ENCODE measurements at regions not wholly inside any gene's neighbourhood (a gene's known extent, or its start where the extent isn't known, plus 50 kb on each side); places are given as distances from the start of the nearest gene placed in this dataset.

- Mint-ChIP-seq H3K27ac (no peak overlapping the region), H3K4me3 (no peak overlapping the region), H3K36me3 (no peaks in the 10 kb centered on the region), H3K9me3 (no peaks in the 10 kb centered on the region), H3K4me1 (no peaks in the 10 kb centered on the region)
- ATAC-seq (no peak), DNase-seq (ENCODE audit: low spot score in 2 of 2) (no peak)
Measured at GRCh38 chr9:86516564-86516963, 162.4 kb upstream of the TUT7 start.

GRCh38 chr9:86515221-86515620 lies 161.0 kb upstream of the TUT7 start:
- Mint-ChIP-seq H3K27ac (no peak overlapping the region), H3K9me3 (no peaks in the 10 kb centered on the region), H3K4me1 (no peaks in the 10 kb centered on the region), H3K4me3 (no peak overlapping the region), H3K36me3 (no peaks in the 10 kb centered on the region)
- DNase-seq (ENCODE audit: low spot score in 2 of 2) (no peak), ATAC-seq (no peak)

- no peak for ATAC-seq
- no peak for DNase-seq (ENCODE audit: low spot score in 2 of 2)
- Mint-ChIP-seq H3K4me1 (no peaks in the 10 kb centered on the region), H3K9me3 (no peaks in the 10 kb centered on the region), H3K4me3 (no peak overlapping the region), H3K36me3 (no peaks in the 10 kb centered on the region), H3K27ac (no peak overlapping the region)
Measured at GRCh38 chr9:86513429-86513828, 159.2 kb upstream of the TUT7 start.

- DNase-seq (ENCODE audit: low spot score in 2 of 2) = no peak
- no peaks in the 10 kb centered on the region for H3K4me1 Mint-ChIP-seq
- H3K9me3 Mint-ChIP-seq = no peaks in the 10 kb centered on the region
- H3K4me3 Mint-ChIP-seq = no peak overlapping the region
- H3K36me3 Mint-ChIP-seq = no peaks in the 10 kb centered on the region
- no peak for ATAC-seq
- H3K27ac Mint-ChIP-seq = no peak overlapping the region
Measured at GRCh38 chr9:86512929-86513328, 158.7 kb upstream of the TUT7 start.

DNA sequence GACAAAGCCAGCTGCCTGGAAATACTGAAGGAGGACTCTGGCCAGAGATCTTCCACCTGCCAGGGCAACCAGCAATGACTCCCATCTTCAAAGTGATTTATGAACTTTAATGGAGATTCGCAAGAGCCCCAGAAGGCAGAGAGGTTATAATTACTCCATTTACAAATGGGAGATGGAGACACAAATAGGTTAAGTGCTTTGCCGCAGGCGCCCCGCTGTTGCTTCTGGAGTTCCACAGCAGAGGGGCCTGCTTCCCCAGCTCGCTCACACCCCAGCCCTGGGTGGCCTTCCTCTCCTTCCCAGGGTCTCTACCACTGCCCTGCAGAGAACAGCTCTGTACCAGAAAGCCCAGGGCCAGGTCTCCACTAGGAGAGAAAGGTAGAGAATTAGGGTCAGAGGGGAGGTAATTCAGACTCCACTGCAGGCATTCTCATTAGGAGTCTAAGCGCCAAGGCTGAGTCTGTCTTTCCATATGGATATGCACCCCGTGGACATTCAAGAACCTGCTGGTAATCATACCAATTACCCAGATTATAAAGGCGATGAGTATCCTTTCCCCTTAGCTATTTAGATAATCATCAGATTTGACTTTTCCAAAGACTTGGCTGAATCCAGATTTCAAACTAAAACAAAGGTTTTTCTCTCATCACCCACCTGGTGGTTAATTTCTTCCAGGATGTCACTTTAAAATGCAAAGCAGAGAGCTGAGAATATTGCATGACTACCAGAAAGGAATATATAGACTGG lies 157.6 kb upstream of the TUT7 start:
- Mint-ChIP-seq H3K36me3 (no peaks in the 10 kb centered on the region), H3K4me1 (no peaks in the 10 kb centered on the region), H3K4me3 (no peak overlapping the region), H3K9me3 (no peaks in the 10 kb centered on the region), H3K27ac (no peak overlapping the region)
- DNase-seq (ENCODE audit: low spot score in 2 of 2) = no peak
- peak; percentile 34 for ATAC-seq

DNA sequence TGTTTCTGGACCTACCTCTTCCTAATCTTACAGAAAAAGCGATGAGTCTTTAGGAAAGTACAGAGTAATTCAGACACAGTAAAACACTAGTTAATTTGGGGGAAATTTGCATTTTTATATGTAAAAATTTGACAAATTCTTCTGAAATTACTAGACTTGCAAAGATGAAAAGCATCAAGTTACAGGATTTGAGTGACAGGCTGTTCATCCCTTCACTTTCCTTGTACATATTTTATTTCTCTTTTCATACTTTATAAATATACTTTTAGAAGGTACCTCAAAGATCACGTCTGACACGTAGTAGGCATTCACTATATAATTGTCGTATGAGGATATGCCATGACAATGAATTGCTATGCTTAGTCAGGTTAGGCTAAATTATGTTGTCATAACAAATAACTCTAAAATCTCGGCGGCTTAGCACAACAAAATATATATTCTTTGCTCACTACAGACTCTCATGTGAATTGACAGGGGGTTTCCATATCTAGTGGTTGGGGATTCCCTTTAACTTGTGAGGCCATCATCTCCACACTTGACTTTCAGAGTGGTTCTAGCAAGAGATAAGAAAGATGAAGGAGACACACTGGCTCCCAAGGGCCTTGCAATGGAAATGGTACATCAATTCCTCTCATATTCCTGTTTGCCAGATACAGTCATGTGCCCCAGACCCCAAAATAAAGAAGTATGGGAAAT lies 154.1 kb upstream of the TUT7 start:
- Mint-ChIP-seq H3K4me3 (no peak overlapping the region), H3K36me3 (no peaks in the 10 kb centered on the region), H3K4me1 (no peaks in the 10 kb centered on the region), H3K27ac (no peak overlapping the region), H3K9me3 (no peaks in the 10 kb centered on the region)
- ATAC-seq (no peak), DNase-seq (ENCODE audit: low spot score in 2 of 2) (no peak)

DNA sequence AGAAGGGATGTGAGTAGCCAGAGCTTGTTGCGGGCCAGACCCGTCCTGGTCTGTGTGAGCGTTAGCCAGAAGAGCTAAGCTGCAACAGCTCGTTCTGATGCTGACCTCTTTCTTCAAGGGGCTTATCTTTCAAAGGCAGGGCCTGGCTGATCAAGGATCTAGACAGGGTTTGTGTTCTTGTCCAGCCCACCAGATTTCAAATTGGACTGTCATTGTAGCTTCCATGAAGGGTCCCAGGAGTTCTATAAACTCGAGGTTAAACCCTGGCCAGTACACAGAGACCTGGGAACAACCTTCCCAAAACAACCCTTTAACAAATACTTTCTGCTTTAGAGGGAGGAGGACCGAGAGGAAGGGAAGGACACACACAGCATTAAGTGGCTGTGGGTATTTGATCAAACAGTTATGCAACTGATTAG lies 153.0 kb upstream of the TUT7 start:
- no peak for DNase-seq (ENCODE audit: low spot score in 2 of 2)
- Mint-ChIP-seq H3K36me3 (no peaks in the 10 kb centered on the region), H3K4me1 (no peaks in the 10 kb centered on the region), H3K27ac (no peak overlapping the region), H3K4me3 (no peak overlapping the region), H3K9me3 (no peaks in the 10 kb centered on the region)
- ATAC-seq = no peak

DNA sequence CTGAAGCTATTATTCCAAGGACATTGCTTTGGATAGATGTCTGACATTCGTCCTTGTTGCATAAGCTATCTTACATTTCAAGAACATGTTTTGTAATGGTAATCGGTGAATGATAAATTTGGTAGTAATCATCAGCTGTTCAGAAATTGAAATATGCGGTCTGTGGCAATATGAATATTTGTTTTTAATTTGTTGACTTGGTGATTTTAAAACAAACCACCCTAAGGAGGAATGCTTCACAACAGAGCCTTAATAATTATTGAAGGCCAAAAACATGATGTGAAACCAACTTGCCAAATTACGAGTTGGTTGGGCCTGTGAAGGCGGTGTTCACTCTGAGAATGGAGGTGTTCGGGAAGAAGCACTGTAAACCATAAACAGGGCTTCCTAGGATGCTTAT lies 149.7 kb upstream of the TUT7 start:
- H3K4me1 Mint-ChIP-seq = no peaks in the 10 kb centered on the region
- no peaks in the 10 kb centered on the region for H3K36me3 Mint-ChIP-seq
- H3K4me3 Mint-ChIP-seq = no peak overlapping the region
- no peaks in the 10 kb centered on the region for H3K9me3 Mint-ChIP-seq
- no peak for ATAC-seq
- no peak overlapping the region for H3K27ac Mint-ChIP-seq
- DNase-seq (ENCODE audit: low spot score in 2 of 2) = no peak

- Mint-ChIP-seq H3K27ac (no peak overlapping the region), H3K4me3 (no peak overlapping the region), H3K36me3 (no peaks in the 10 kb centered on the region), H3K4me1 (no peaks in the 10 kb centered on the region), H3K9me3 (no peaks in the 10 kb centered on the region)
- ATAC-seq (no peak), DNase-seq (ENCODE audit: low spot score in 2 of 2) (no peak)
Measured at GRCh38 chr9:86503314-86503713, 149.1 kb upstream of the TUT7 start.

DNA sequence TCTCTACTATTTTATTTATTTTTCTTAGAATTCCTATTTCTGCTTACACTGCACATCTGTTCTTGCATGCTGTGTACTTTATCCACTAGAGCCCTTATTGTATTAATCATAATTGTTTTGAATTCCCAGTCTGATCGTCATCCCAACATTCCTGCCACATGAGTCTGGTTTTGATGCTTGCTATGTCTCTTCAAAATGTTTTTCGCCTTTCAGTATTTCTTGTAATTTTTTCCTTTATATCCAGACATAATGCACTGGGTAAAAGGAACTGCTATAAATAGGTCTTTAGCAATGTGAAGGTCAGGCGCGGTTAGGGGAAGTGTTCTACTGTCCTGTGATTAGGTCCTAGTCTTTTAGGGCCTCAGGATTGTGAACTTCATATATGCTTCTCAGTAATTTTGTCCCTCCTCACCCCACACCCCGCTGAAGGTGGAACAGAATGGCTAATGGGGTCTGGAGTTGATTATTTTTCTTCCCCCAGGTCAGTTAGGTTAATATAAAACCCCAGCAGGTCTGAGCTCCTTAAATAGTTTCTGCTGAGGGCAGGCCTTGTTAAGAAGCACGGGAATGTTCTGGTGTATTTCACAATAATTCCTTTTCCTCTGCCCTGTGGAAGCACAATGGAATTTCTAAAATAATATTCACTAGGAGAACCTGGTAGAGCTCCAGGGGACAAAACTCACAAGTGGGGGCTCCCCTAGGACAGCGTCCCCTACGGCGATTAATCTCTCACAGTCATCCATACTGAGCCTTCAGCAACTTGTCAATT lies 146.6 kb upstream of the TUT7 start:
- H3K27ac Mint-ChIP-seq = no peak overlapping the region
- H3K9me3 Mint-ChIP-seq = no peaks in the 10 kb centered on the region
- ATAC-seq = no peak
- H3K36me3 Mint-ChIP-seq = no peaks in the 10 kb centered on the region
- H3K4me3 Mint-ChIP-seq = no peak overlapping the region
- H3K4me1 Mint-ChIP-seq = no peaks in the 10 kb centered on the region
- DNase-seq (ENCODE audit: low spot score in 2 of 2) = no peak

- H3K36me3 Mint-ChIP-seq = no peaks in the 10 kb centered on the region
- no peaks in the 10 kb centered on the region for H3K9me3 Mint-ChIP-seq
- no peak overlapping the region for H3K27ac Mint-ChIP-seq
- H3K4me1 Mint-ChIP-seq = no peaks in the 10 kb centered on the region
- no peak overlapping the region for H3K4me3 Mint-ChIP-seq
- no peak for ATAC-seq
- no peak for DNase-seq (ENCODE audit: low spot score in 2 of 2)
Measured at GRCh38 chr9:86500031-86500430, 145.8 kb upstream of the TUT7 start.

GRCh38 chr9:86494644-86495111 lies 140.5 kb upstream of the TUT7 start:
- H3K4me1 Mint-ChIP-seq = no peaks in the 10 kb centered on the region
- no peaks in the 10 kb centered on the region for H3K9me3 Mint-ChIP-seq
- H3K27ac Mint-ChIP-seq = no peak overlapping the region
- no peak overlapping the region for H3K4me3 Mint-ChIP-seq
- ATAC-seq = no peak
- no peaks in the 10 kb centered on the region for H3K36me3 Mint-ChIP-seq
- no peak for DNase-seq (ENCODE audit: low spot score in 2 of 2)

DNA sequence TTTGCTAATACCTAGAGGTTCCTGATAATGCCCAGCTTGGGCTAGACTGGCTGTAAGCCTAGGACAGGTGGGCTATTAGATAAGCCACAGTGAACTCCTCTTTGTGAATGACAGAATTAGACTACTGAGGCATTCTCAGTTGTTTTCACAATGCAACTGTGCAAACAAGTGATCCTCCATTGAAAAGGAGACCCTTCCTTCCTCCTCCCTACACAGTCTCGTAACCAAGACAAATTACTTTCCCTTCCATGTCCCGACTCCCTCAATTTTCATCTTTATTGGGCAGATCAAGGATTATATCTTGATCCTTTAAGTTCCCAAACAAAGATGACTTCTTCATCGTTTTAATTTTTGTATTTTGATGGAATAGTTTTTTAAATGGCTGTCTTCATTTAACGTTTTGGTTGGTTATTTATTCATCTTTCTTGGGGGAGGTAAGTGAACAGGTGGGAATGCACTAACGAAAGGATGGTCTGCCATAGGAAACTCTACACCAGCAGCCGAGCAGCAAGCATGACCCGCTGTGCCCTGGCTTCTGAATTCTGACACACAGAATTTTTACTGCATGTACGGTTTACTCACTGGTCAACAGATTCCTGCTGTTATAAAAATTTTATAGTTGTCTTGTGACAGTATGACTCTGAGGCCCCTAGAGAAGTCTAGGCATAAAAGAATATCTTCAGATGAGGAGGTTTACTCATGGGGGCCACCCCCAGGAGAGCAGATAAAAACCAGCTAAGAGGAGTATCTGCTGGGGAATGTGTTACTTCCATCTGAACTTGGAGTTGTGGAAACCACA lies 137.5 kb upstream of the TUT7 start:
- ATAC-seq (peak; percentile 39), DNase-seq (ENCODE audit: low spot score in 2 of 2) (no peak)
- Mint-ChIP-seq H3K27ac (no peak overlapping the region), H3K36me3 (no peaks in the 10 kb centered on the region), H3K9me3 (no peaks in the 10 kb centered on the region), H3K4me1 (no peaks in the 10 kb centered on the region), H3K4me3 (no peak overlapping the region)

DNA sequence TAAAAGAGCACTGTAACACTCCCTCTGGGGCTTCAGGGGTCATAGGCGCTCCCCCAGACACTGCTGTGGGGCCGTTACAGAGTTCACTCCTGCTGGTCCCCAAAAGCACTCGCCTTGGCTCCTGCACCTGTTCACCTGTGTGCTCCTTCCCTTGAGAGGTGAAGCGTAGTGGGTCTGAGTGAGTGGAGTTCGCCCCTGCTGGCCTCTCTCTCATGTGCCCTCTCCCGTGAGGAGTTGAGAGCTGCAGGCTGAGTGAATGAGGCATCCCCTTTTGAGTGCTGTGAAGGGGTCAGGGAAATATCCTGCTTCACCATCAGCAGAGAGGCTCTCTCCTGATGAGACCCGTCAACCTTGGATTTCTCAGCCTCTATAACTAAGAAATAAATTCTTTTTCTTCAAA lies 134.6 kb upstream of the TUT7 start:
- Mint-ChIP-seq H3K27ac (no peak overlapping the region), H3K4me3 (no peak overlapping the region), H3K4me1 (peaks cover 6% of the 10 kb centered on the region), H3K9me3 (no peaks in the 10 kb centered on the region), H3K36me3 (no peaks in the 10 kb centered on the region)
- DNase-seq (ENCODE audit: low spot score in 2 of 2) = no peak
- ATAC-seq = no peak

- ATAC-seq (no peak), DNase-seq (ENCODE audit: low spot score in 2 of 2) (no peak)
- peaks cover 6% of the 10 kb centered on the region for H3K4me1 Mint-ChIP-seq
- H3K36me3 Mint-ChIP-seq = no peaks in the 10 kb centered on the region
- H3K9me3 Mint-ChIP-seq = no peaks in the 10 kb centered on the region
- H3K4me3 Mint-ChIP-seq = no peak overlapping the region
- H3K27ac Mint-ChIP-seq = no peak overlapping the region
Measured at GRCh38 chr9:86488345-86488744, 134.1 kb upstream of the TUT7 start.
